Neural progenitor cell (in vitro differentiated cells): ENCODE measurements at regions not wholly inside any gene's neighbourhood (a gene's known extent, or its start where the extent isn't known, plus 50 kb on each side); places are given as distances from the start of the nearest gene placed in this dataset.
A peak's percentile ranks its signal among the peaks of the same experiment; 100 is the strongest.

ENCODE experiments used
- DNase-seq: peaks from one replicate; pipeline ENCODE4 v3.0.0-alpha.2; 2016; ENCODE audit warnings: low spot score
- H2AFZ ChIP-seq: fragments of 200-600 bp; sonication (generic); replicated peaks from 2 replicates; pipeline ENCODE4 v1.6.1; 2016; ENCODE audit warnings: antibody characterized with exemption
- H3F3A ChIP-seq: fragments of 200-600 bp; sonication (generic); 2 replicates; pipeline ENCODE4 v1.6.1; 2016; ENCODE audit warnings: antibody characterized with exemption, low read depth
- H3K27ac ChIP-seq: fragments of 200-600 bp; sonication (generic); 2 replicates; pipeline ENCODE4 v1.5.1; 2016; ENCODE audit warnings: mild to moderate bottlenecking
- H3K27me3 ChIP-seq: fragments of 200-600 bp; sonication (generic); 2 replicates; pipeline ENCODE4 v1.6.1; 2016; ENCODE audit warnings: mild to moderate bottlenecking, moderate library complexity
- H3K36me3 ChIP-seq: fragments of 200-600 bp; sonication (generic); 2 replicates; pipeline ENCODE4 v1.5.1; 2016
- H3K4me1 ChIP-seq: fragments of 200-600 bp; sonication (generic); 2 replicates; pipeline ENCODE4 v1.6.1; 2016; ENCODE audit warnings: mixed run types
- H3K4me2 ChIP-seq: fragments of 200-600 bp; sonication (generic); 2 replicates; pipeline ENCODE4 v1.6.1; 2016
- H3K4me3 ChIP-seq: fragments of 200-600 bp; sonication (generic); 2 replicates; pipeline ENCODE4 v1.5.1; 2016
- H3K79me2 ChIP-seq: fragments of 200-600 bp; sonication (generic); 2 replicates; pipeline ENCODE4 v1.6.1; 2016; ENCODE audit warnings: low read depth
- H3K9ac ChIP-seq: fragments of 200-600 bp; sonication (generic); 2 replicates; pipeline ENCODE4 v1.6.1; 2016
- H3K9me3 ChIP-seq: fragments of 200-600 bp; sonication (generic); 2 replicates; pipeline ENCODE4 v1.5.1; 2016; ENCODE audit warnings: low read depth
- H4K20me1 ChIP-seq: fragments of 200-600 bp; sonication (generic); 2 replicates; pipeline ENCODE4 v1.6.1; 2016; ENCODE audit warnings: low read depth
- H3K27ac Mint-ChIP-seq: 3 replicates; pipeline ENCODE4 v1.8.0; 2021; ENCODE audit warnings: mixed read lengths
- H3K27me3 Mint-ChIP-seq: 2 replicates; pipeline ENCODE4 v1.8.0; 2022; ENCODE audit warnings: low read depth, mild to moderate bottlenecking, inconsistent platforms, moderate library complexity, mixed read lengths; ENCODE audit not compliant: insufficient read depth
- H3K36me3 Mint-ChIP-seq: 3 replicates; pipeline ENCODE4 v1.8.0; 2021; ENCODE audit warnings: mixed read lengths
- H3K4me1 Mint-ChIP-seq: 3 replicates; pipeline ENCODE4 v1.8.0; 2021; ENCODE audit warnings: mixed read lengths
- H3K4me3 Mint-ChIP-seq: 3 replicates; pipeline ENCODE4 v1.8.0; 2021; ENCODE audit warnings: mild to moderate bottlenecking, moderate library complexity, mixed read lengths
- H3K9me3 Mint-ChIP-seq: 3 replicates; pipeline ENCODE4 v1.8.0; 2020; ENCODE audit warnings: mixed read lengths
- CTCF ChIP-seq: fragments of 200-600 bp; sonication (generic); IDR thresholded peaks from 2 replicates; pipeline ENCODE4 v1.5.1; 2017; ENCODE audit warnings: antibody characterized with exemption, mild to moderate bottlenecking
- EZH2 ChIP-seq: fragments of 200-600 bp; sonication (generic); IDR thresholded peaks from 2 replicates; pipeline ENCODE4 v1.6.1; 2017; ENCODE audit warnings: antibody characterized with exemption, mild to moderate bottlenecking, moderate library complexity
- EZH2phosphoT487 ChIP-seq: fragments of 200-600 bp; sonication (generic); IDR thresholded peaks from 2 replicates; pipeline ENCODE4 v1.6.1; 2017; ENCODE audit warnings: antibody characterized with exemption

DNA sequence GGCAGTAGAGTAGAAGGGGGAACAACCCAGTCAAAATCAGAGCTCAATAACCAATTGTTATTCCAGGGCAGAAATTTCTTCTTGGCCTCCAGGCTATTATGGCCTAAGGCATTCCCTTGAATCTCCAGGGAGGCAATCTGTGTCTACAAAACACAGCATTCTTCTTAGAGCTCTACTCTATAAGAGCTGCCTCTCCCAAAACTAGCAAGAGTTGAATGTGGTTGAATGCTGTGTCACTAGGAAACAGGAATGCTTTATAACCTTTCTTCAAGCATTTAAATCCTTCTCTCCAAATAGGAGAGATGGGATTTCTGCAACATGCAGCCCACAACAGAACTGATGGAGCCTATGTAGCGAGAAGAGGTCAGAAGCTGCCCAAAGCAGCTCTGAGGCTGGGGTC is 97.1 kb upstream of the APC start:
- TF ChIP-seq CTCF (no peak), EZH2 (no peak), EZH2phosphoT487 (no peak)
- Histone ChIP-seq H3K9me3 (no peaks in the 10 kb centered on the region), H3K4me3 (no peak overlapping the region), H4K20me1 (no peaks in the 10 kb centered on the region), H3K27me3 (no peaks in the 10 kb centered on the region), H3K36me3 (no peaks in the 10 kb centered on the region), H3K4me1 (peaks cover 7% of the 10 kb centered on the region), H3K9ac (no peak overlapping the region), H3K27ac (no peak overlapping the region), H3K4me2 (no peak overlapping the region), H2AFZ (peak overlapping the region; percentile 92), H3K79me2 (no peaks in the 10 kb centered on the region), H3F3A (no peaks in the 10 kb centered on the region)
- H3K27me3 Mint-ChIP-seq, result peaks cover 3% of the 10 kb centered on the region
- H3K9me3 Mint-ChIP-seq, result no peaks in the 10 kb centered on the region
- H3K36me3 Mint-ChIP-seq, result no peaks in the 10 kb centered on the region
- H3K4me1 Mint-ChIP-seq, result peaks cover 23% of the 10 kb centered on the region
- no peak overlapping the region for H3K27ac Mint-ChIP-seq
- no peak for DNase-seq
- H3K4me3 Mint-ChIP-seq, result no peak overlapping the region

- H3K36me3 ChIP-seq, result no peaks in the 10 kb centered on the region
- H3K27me3 Mint-ChIP-seq, result peaks cover 3% of the 10 kb centered on the region
- H3K4me3 ChIP-seq, result no peak overlapping the region
- peak overlapping the region; percentile 92 for H2AFZ ChIP-seq
- no peak overlapping the region for H3K9ac ChIP-seq
- H4K20me1 ChIP-seq, result no peaks in the 10 kb centered on the region
- H3K36me3 Mint-ChIP-seq, result no peaks in the 10 kb centered on the region
- no peaks in the 10 kb centered on the region for H3K79me2 ChIP-seq
- H3K4me3 Mint-ChIP-seq, result no peak overlapping the region
- no peak for TF ChIP-seq EZH2
- no peak for TF ChIP-seq EZH2phosphoT487
- TF ChIP-seq CTCF, result no peak
- no peak overlapping the region for H3K27ac Mint-ChIP-seq
- H3K4me2 ChIP-seq, result no peak overlapping the region
- no peak overlapping the region for H3K27ac ChIP-seq
- H3K27me3 ChIP-seq, result no peaks in the 10 kb centered on the region
- DNase-seq, result no peak
- H3K9me3 Mint-ChIP-seq, result no peaks in the 10 kb centered on the region
- H3K9me3 ChIP-seq, result no peaks in the 10 kb centered on the region
- peaks cover 13% of the 10 kb centered on the region for H3K4me1 Mint-ChIP-seq
- no peaks in the 10 kb centered on the region for H3F3A ChIP-seq
- peaks cover 7% of the 10 kb centered on the region for H3K4me1 ChIP-seq
Measured at GRCh38 chr5:112641515-112642110, 96.1 kb upstream of the APC start.

DNA sequence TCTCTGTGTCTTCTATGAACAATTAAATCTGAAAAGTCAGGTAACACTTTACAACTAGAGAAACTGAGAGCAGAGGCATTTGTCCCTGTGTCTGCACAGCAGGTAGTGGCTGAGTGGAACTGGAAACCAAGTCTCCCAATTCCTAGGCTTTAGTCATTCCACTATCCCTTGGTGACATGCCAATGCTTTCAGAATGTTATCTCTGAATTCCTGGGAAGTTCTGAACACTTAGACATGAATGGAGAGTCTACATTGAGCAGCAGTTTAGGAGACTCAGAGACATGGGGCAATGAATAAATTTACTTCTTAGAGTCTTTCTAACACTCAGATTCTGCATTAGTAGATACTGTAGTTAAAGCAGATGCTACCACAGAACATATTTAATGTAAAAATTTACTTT is 94.8 kb upstream of the APC start:
- H3K4me1 Mint-ChIP-seq, result peaks cover 15% of the 10 kb centered on the region
- H3K9me3 Mint-ChIP-seq, result no peaks in the 10 kb centered on the region
- H3K27ac Mint-ChIP-seq, result no peak overlapping the region
- H3K27me3 Mint-ChIP-seq, result peaks cover 3% of the 10 kb centered on the region
- Histone ChIP-seq H3K4me2 (no peak overlapping the region), H3K36me3 (no peaks in the 10 kb centered on the region), H3K27me3 (no peaks in the 10 kb centered on the region), H3K9me3 (no peaks in the 10 kb centered on the region), H3K4me1 (peaks cover 7% of the 10 kb centered on the region), H3F3A (no peaks in the 10 kb centered on the region), H3K9ac (no peak overlapping the region), H3K27ac (no peak overlapping the region), H2AFZ (no peak overlapping the region), H3K4me3 (no peak overlapping the region), H4K20me1 (no peaks in the 10 kb centered on the region), H3K79me2 (no peaks in the 10 kb centered on the region)
- DNase-seq, result no peak
- no peak overlapping the region for H3K4me3 Mint-ChIP-seq
- TF ChIP-seq EZH2phosphoT487, result no peak
- TF ChIP-seq CTCF, result no peak
- no peak for TF ChIP-seq EZH2
- no peaks in the 10 kb centered on the region for H3K36me3 Mint-ChIP-seq
